Activated CD4-positive, alpha-beta T cell treated with anti-CD3 and anti-CD28 coated beads, Interleukin-2, amount 50 U/mL, for 1 hour (primary cell): ENCODE measurements at regions not wholly inside any gene's neighbourhood (a gene's known extent, or its start where the extent isn't known, plus 50 kb on each side); places are given as distances from the start of the nearest gene placed in this dataset.

Source experiments
- DNase-seq: peaks from one replicate; pipeline ENCODE4 v3.0.0-alpha.2; 2020

DNA sequence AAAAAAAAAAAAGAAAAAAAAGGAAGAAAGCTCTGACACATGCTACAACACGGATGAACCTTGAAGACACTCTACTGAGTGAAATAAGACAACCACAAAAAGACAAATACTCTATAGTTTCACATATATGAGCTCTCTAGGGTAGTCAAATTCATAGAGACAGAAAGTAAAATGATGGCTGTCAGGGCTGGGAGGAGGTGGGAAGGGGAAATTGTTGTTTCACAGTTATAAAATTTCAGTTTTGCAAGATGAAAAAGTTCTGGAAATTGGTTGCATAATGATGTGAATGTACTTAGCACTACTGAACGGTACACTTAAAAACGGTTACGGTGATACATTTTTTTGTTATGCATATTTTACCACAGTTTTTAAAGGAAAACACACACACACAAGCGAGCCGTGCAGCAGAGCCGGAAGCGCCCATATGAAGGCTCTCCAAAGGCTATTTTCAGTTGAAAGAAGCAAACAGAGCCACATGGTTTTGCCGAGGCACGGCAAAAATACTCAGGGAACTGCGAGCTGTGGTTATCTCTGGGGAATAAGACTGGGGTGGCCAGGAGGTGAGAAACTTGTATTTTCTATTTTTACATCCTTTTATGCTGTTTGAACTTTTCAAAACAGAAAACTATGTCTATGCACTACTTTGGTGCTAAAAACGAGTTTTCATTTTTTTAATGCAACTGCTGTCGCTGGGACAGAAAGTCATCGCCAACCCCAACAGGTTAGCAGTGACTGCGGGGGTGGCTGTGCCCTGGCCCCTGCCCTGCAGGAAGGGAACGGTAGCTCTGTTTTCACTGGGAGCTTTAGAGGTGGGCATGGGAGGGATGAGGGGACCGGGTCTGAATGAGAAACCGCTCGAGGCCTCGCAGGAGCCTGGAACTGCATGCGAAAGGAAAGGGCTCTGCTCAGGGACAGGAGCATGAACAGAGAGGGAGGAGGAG, 132.9 kb downstream of the OAT start:
- no peak for DNase-seq

DNA sequence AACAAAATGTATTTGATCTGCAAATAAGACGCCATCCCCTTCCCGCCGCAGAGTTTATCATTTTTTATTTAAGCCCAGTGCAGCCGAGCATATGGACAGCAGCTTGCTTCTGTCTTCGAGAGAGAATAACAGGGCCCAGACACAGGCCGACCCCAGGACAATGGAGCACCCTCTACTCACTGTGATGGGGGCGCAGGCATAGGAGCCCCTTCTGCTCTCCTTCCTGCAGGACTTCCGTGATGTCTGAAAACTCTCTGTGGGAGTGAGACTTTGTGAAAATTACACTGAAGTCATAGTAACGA, 134.8 kb downstream of the OAT start:
- no peak for DNase-seq

- DNase-seq: no peak
Observed at GRCh38 chr10:124283215-124283948, 135.3 kb downstream of the OAT start.

- no peak for DNase-seq
Observed at GRCh38 chr10:124282326-124282725, 136.4 kb downstream of the OAT start.

DNA sequence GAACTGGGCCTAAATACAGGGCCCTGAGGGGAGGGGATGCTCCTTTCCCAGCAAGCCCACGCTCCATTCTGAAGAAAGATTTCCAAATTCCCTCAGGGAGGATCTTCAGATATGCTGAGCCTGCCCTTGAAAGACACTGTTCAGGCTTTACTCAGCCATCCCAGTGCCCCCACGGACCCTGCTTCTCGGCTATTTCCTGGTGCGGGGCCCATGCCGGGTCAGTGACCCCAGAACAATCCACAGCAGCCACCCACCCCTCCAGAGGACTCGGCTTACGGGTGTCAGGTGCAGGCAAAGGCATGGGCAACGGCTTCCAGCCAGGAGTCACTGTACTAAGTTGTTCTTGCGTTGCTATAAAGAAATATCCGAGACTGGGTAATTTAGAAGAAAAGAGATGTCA, 137.1 kb downstream of the OAT start:
- no peak for DNase-seq

- no peak for DNase-seq
Observed at GRCh38 chr10:124280916-124281315, 137.8 kb downstream of the OAT start.

DNA sequence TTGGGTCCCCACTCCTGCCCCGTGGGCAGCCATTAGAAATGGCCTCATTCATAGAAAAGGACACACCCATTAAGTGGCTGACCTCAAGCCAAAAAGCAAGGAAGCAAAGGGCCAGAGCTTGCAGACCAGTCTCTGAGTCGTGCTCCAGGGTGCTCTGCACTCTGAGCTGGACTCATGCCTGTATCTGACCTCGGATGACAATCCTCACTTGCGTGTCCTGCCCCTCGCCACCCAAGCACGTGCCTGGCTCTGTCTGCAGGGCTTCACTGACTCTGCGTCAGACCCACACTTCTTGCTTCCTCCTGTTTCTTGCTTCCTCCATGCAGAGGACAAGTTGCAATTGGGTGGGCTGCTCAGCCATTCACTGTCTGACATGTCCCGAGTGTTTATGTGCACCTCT, 138.8 kb downstream of the OAT start:
- no peak for DNase-seq

DNA sequence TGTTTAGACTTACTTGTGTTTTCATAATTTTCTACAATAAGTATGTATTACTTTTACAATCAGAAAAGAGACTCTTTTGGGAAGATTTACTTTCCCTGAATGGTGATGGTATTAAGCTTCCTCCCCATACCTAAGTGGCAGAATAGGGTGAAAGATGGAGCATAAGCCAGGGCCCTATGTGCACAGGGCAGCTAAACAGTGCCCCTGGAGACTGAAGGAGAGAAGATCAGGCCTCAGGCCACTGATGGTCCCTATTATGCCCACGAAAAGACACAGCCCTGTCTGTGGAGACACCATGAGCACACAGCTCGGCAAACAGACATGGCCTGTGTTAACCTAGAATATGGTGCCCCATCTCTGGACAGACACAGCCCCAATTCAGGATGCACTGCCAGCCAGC, 139.4 kb downstream of the OAT start:
- DNase-seq: no peak

- no peak for DNase-seq
Observed at GRCh38 chr10:124278356-124278755, 140.4 kb downstream of the OAT start.

DNA sequence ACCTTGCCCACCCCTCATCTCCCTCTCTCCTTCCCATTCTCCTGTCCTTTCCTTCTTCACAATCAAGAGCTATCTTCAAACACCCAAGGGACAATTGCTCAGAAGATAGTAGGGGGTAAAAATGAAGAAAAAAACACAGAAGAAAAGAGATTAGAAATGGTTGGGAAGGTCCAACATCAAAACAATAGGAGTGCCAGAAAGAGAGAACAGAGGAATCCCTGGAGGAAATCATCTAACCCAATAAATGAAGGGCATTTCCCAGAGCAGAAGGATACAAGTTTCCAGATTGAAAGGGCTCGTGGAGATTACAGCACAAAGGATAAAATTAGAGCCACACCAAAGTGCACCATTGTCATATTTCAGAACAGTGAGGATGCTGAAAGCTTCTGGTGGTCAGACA, 145.6 kb downstream of the OAT start:
- DNase-seq: no peak

DNA sequence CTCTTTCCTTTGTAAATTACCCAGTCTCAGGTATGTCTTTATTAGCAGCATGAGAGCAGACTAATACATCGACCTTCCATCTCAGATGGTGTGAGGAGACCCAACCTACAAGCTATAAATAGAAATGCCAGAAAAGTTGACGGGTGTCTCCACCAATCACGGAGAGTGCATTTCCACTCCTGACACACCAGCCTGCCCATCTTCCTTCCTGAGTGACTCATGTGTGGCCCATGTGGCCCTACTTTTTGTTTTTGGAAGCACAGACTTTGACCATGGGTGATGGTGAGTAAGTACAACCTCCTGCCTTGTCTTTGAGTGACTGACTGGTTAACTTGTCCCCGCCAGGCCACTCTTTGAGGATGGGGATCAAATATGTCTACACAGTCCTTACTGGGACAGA, 147.0 kb downstream of the OAT start:
- DNase-seq: no peak

GRCh38 chr10:124270530-124271327, 148.0 kb downstream of the OAT start:
- no peak for DNase-seq

- DNase-seq: no peak
Observed at GRCh38 chr10:124268976-124269375, 149.7 kb downstream of the OAT start.

DNA sequence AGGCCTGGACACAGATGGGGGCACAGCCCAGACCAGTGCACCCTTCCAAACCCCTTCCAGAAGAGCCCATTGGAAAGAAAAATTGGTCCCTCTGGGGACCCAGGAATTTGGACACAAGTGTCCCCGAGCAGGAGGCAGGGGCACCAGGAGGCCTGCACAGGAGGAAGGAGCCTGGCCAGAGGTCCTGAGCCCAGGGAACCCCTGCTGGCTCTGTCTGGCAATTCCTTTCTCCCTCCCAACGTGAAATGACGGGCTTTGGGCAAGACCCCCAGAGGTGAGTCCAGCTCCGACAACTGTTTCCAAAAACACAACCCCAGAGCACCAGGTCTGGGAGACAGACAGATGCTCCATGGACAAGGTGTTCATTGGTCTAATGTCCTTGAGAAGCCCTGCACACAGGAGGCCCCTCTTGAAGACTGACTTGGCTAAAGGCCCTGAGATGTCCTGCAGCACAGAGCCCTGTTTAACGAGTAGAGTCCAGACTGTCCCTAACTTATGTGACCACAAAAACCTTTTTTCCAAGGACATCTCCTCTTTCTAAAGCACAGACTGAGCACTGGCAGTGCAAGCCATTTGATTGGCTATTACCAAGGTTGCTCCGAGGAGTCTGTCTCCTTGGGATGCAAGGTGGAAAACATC, 150.7 kb downstream of the OAT start:
- no peak for DNase-seq

DNA sequence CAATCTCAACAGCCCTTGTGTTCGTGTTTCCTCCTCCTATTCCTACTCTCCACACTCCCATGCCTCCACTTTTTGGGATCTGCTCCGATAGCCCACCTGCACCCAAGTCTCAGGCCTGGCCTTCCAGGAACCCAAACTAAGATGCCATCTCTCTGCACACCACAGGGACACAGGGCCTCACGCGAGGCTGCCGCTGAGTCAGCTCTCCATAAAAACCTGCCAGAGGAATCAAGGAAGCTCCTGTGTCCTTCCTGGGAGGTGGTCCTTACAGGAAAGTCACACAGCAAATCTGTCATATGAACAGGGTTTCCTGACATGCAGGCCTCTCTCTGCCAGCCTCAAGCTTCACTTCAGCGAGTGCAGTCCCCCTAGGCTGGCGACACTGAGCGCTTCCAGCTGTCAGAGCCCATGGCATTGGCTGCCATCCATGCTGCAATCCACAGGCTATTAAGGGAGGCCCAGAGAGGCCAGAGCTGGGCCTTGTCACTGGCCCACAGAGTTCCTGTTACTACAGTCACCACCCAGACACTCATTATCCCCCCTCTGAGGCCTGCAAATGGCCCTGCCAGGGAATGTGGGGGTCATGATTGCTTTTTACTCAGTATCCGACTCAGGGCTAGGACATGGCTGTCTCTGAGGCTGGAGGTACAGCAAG, 151.4 kb downstream of the OAT start:
- DNase-seq: no peak

DNA sequence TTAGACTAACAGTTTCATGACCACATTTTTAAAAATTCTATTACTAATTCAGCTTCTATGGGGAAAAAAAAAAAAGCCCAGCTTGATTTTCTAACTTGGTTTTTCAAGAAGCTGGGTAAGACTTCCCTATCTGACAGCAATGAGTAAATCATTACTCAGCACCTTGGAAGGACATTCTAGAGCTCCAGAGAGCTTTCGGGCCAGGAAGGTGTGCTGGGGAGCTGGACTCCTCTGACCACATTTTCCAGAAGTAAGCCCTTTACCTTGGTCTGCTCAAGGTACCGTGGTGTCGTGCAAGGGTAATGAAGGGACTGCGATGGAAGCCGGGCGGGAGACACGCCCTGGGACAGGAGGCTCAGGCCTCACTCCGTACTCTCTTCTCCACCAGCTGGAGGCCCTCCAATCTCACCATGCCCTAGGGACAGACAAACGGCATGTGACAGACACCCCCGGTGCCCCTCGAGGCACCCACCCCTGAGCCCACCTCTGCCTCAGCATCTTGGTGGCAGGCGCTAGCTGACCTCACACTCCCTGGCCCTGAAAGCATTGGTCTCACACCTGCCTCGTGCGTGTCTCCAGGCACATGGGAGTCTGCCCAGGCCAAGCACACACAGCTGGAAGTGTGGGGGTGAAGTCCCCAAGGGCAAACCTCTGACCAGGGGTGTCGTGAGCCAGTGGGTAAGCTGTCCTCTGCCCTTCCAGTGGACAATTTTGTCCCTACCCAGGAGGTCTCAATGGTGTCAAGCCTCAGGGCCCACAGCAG, 152.1 kb downstream of the OAT start:
- no peak for DNase-seq

DNA sequence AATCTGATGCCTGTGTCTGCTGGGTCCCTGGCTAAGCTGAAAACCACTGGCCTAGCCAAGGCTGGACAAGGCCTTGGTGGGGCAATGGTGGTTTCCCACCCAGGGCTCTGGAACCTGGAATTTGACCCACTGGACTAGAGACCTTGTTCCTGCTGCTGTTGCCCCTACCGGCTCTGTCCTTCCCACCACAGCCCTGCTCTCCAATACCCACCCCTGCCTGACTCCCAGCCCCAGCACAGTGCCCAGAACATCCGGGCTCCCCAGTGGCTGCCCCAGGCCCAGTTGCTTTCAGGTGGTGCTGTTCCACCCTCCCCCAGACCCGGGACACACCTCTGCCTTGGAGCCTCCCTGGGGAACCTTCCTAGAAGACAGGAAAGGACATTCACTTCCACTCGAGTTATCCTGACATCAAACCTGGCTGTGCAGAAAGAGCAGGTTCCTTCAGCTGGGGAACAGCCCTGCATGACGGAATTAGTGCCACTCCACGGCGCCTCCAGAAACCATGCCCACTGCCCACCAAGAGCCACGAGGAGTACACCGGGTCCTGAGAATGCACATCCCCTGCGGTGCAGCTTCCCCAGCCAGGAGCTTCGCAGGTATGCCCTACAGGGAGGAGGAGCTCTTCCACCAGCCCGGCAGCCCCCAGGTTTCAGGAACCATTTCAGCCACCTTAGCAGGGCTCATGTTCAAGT, 152.8 kb downstream of the OAT start:
- no peak for DNase-seq

- no peak for DNase-seq
Observed at GRCh38 chr10:124265391-124265745, 153.4 kb downstream of the OAT start.

DNA sequence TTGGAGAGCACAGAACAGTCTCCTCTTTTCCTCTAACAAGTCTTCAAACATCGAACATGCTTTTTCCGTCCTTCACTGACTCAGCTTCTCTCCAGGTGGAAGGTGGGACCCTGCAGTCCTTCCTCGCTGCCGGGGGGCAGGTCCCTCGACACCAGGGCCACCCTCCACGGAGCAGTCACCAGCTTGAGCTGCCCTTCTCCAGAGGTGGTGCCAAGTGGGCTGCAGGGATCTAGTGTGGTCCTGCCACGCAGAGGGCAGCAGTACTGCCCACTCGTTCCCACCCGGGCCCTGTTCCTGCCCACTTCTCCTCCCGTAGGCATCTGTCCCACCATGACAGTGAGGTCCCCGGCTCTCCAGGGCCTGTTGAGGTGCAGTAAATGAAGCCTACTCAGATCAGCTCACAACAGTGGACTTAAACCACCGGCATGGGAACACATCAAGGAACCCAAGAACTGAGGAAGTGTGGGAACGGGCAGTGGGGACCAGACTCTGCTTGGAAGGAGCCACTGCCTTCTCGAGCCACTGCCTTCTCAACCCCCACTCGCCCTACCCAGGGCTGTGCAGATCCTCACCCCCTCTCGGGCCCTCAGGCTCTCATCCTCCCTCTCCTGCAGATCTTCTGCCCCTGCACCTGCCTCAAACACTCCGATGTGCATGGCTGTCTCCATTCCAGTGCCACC, 153.9 kb downstream of the OAT start:
- no peak for DNase-seq

GRCh38 chr10:124264271-124264670, 154.5 kb downstream of the OAT start:
- DNase-seq: no peak

GRCh38 chr10:124263726-124264125, 155.0 kb downstream of the OAT start:
- no peak for DNase-seq
